ENCODE measurements at regions not wholly inside any gene's neighbourhood (a gene's known extent, or its start where the extent isn't known, plus 50 kb on each side); places are given as distances from the start of the nearest gene placed in this dataset.

DNA sequence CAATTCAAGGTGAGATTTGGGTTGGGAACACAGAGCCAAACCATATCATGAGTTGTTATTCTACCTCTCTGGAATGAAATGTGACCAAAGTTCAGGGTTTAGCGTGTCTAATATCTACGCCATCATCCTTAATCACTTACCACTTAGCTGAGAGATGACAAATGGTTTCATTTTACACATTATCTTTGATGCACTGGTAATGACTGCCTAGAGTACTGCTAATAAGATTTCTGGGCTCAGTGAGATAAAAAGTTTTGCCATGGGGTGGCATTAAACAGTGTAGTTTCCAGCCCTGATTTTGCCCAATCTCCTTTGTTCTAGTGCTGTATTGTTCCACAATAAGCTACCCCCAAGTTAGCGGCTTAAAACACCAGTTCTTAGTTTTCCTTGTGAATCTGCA lies 367.2 kb downstream of the MLLT3 start:
- Mint-ChIP-seq H3K4me1 (no peaks in the 10 kb centered on the region), H3K27ac (ENCODE audit: unreplicated experiment) (no peak overlapping the region), H3K4me3 (no peak overlapping the region), H3K9me3 (no peaks in the 10 kb centered on the region), H3K36me3 (ENCODE audit: low read depth) (no peaks in the 10 kb centered on the region), H3K27me3 (ENCODE audit: low read depth) (no peaks in the 10 kb centered on the region)
- no peak for DNase-seq (ENCODE audit: low read depth, low spot score)
- no peak for TF ChIP-seq CTCF (conservative IDR thresholded peaks at IDR 0.05)

GRCh38 chr9:20253635-20254034 lies 368.7 kb downstream of the MLLT3 start:
- Mint-ChIP-seq H3K27me3 (ENCODE audit: low read depth) (no peaks in the 10 kb centered on the region), H3K4me3 (no peak overlapping the region), H3K4me1 (no peaks in the 10 kb centered on the region), H3K27ac (ENCODE audit: unreplicated experiment) (no peak overlapping the region), H3K36me3 (ENCODE audit: low read depth) (peaks cover 2% of the 10 kb centered on the region), H3K9me3 (peaks cover under 1% of the 10 kb centered on the region)
- no peak for TF ChIP-seq CTCF (conservative IDR thresholded peaks at IDR 0.05)
- DNase-seq (ENCODE audit: low read depth, low spot score): no peak

DNA sequence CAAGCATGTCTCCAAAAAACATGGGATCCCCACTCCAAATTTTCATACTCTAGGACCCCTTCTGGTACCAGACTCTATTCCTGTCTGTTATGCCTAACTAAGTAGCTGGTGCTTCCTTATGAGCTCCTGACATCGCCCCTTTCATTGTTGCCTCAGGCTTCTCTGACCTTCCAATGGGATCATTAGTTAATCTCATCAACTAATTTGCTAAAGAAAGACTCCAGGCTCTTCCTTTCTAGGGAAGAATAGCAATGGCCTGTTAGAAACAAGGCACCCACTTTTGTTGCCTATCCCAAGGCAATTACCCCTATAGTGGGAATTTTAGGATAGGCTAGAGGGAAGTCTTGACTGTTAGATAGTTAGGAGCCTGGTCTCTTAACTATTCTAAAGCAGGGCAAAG lies 369.5 kb downstream of the MLLT3 start:
- Mint-ChIP-seq H3K4me1 (no peaks in the 10 kb centered on the region), H3K4me3 (no peak overlapping the region), H3K27ac (ENCODE audit: unreplicated experiment) (no peak overlapping the region), H3K27me3 (ENCODE audit: low read depth) (no peaks in the 10 kb centered on the region), H3K9me3 (peaks cover 3% of the 10 kb centered on the region), H3K36me3 (ENCODE audit: low read depth) (peaks cover 2% of the 10 kb centered on the region)
- TF ChIP-seq CTCF (conservative IDR thresholded peaks at IDR 0.05): no peak
- DNase-seq (ENCODE audit: low read depth, low spot score): no peak

DNA sequence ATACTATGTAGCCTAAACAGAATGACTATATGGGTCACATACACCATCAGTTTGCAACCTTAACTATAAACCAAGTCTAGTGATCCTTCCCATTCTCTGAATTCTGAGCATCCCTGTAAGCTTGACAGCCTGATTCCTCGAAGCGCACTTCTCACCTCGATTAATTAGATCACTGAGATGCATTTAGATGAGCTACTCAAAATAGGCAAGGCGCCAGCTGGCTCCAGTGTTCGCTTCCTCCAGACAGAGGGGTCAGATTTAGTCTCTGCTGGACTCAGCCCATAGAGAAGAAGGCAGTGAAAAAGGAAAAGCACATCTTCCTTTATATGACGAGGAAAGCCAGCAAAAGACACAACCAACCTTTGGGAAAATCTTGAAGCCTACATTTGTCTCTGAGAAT lies 371.5 kb downstream of the MLLT3 start:
- no peak overlapping the region for H3K4me3 Mint-ChIP-seq
- no peak for TF ChIP-seq CTCF (conservative IDR thresholded peaks at IDR 0.05)
- no peaks in the 10 kb centered on the region for H3K4me1 Mint-ChIP-seq
- H3K27me3 Mint-ChIP-seq (ENCODE audit: low read depth): no peaks in the 10 kb centered on the region
- H3K27ac Mint-ChIP-seq (ENCODE audit: unreplicated experiment): no peak overlapping the region
- peaks cover 2% of the 10 kb centered on the region for H3K36me3 Mint-ChIP-seq (ENCODE audit: low read depth)
- DNase-seq (ENCODE audit: low read depth, low spot score): no peak
- peaks cover 3% of the 10 kb centered on the region for H3K9me3 Mint-ChIP-seq

GRCh38 chr9:20244271-20244670 lies 378.0 kb downstream of the MLLT3 start:
- H3K36me3 Mint-ChIP-seq (ENCODE audit: low read depth): peaks cover 2% of the 10 kb centered on the region
- no peaks in the 10 kb centered on the region for H3K27me3 Mint-ChIP-seq (ENCODE audit: low read depth)
- DNase-seq (ENCODE audit: low read depth, low spot score): no peak
- peaks cover 3% of the 10 kb centered on the region for H3K9me3 Mint-ChIP-seq
- H3K27ac Mint-ChIP-seq (ENCODE audit: unreplicated experiment): no peak overlapping the region
- TF ChIP-seq CTCF (conservative IDR thresholded peaks at IDR 0.05): no peak
- H3K4me1 Mint-ChIP-seq: peaks cover 14% of the 10 kb centered on the region
- no peak overlapping the region for H3K4me3 Mint-ChIP-seq

GRCh38 chr9:20243841-20244240 lies 378.5 kb downstream of the MLLT3 start:
- peak overlapping the region; percentile 84 for H3K27ac Mint-ChIP-seq (ENCODE audit: unreplicated experiment)
- H3K4me3 Mint-ChIP-seq: no peak overlapping the region
- no peak for DNase-seq (ENCODE audit: low read depth, low spot score)

More at GRCh38 chr9:20243841-20244240, 378.5 kb downstream of the MLLT3 start:
- H3K27me3 Mint-ChIP-seq (ENCODE audit: low read depth): no peaks in the 10 kb centered on the region
- H3K9me3 Mint-ChIP-seq: peaks cover 3% of the 10 kb centered on the region
- peaks cover 1% of the 10 kb centered on the region for H3K36me3 Mint-ChIP-seq (ENCODE audit: low read depth)
- H3K4me1 Mint-ChIP-seq: peaks cover 14% of the 10 kb centered on the region
- no peak for TF ChIP-seq CTCF (conservative IDR thresholded peaks at IDR 0.05)
